ENCODE measurements at regions not wholly inside any gene's neighbourhood (a gene's known extent, or its start where the extent isn't known, plus 50 kb on each side); places are given as distances from the start of the nearest gene placed in this dataset.

DNA sequence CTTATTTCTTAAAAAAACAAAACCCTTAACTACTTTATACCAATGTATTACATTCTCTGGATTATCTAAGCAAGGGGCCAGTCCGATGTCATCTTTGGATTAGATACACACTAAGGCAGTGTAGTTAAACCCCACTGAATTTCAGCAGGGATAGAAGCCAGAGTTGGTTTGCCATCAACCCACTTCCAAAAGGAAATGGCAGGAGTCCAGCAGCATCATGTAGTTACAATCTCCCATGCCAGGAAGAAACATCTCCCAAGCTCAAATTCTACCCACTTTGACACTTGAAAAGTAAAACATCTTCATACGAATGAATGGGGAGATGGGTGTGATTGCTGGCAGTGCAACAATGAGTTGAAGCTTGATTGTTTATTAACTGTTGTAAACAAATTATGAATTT is 203.5 kb upstream of the PLXNC1 start:
- DNase-seq: no peak

DNA sequence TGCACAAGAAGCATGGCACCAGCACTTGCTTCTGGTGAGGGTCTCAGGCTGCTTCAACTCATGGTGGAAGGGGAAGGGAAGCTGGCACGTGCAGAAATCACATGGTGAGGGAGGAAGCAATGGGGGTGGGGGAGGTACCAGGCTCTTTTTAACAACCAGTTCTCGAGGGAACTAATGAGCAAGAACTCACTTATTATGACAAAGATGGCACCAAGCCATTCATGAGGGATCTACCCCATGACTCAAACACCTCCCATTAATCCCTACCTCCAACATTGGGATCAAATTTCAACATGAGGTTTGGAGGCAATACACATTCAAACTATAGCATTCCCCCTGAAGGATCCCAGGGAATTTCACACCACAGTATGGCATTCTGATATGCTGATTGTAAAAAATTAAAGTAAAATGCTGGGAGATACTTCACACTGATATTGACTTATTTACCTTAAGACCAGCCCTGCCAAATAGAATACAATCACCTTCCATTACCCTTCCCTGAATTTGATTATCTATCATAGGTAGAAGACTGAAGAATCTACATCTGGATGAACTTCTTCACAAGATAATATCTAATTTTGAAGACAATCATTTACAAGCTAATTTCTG is 201.7 kb upstream of the PLXNC1 start:
- DNase-seq: no peak

DNA sequence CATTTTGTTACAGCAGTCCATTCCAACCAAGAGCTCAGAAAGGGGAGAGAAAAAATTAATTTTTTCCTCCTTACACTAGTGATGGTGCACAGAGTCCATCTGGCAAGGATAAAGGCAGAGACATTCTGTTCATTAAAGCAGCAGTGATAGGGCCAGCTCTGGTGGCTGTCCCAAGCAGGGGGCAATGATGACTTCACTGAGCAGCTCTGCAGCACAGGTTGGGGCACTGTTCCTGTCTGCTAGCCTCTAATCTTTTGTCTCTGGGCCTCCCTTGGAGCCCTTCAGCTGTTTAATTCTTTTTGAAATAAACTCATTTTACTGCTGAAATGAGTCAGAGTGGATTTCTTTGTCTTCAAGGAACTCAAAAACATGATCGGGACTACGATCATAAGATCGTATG is 200.9 kb upstream of the PLXNC1 start:
- DNase-seq: no peak

DNA sequence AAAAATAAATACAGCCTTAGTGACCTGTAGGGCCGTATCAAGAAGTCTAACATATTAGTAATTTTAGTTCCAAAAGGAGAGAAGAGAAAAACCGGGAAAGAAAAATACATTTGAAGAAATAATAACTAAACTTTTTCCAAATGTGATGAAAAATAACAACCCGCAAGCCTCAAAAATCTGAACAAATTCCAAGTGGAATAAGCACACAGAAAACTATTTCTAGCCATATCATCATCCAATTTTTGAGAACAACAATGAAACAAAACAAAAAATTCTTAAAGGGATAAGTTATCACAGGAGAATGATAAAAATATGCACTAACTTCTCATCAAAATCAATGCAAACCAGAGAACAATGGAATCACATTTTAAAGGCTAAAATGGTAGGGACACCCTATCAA is 198.1 kb upstream of the PLXNC1 start:
- DNase-seq: no peak

DNA sequence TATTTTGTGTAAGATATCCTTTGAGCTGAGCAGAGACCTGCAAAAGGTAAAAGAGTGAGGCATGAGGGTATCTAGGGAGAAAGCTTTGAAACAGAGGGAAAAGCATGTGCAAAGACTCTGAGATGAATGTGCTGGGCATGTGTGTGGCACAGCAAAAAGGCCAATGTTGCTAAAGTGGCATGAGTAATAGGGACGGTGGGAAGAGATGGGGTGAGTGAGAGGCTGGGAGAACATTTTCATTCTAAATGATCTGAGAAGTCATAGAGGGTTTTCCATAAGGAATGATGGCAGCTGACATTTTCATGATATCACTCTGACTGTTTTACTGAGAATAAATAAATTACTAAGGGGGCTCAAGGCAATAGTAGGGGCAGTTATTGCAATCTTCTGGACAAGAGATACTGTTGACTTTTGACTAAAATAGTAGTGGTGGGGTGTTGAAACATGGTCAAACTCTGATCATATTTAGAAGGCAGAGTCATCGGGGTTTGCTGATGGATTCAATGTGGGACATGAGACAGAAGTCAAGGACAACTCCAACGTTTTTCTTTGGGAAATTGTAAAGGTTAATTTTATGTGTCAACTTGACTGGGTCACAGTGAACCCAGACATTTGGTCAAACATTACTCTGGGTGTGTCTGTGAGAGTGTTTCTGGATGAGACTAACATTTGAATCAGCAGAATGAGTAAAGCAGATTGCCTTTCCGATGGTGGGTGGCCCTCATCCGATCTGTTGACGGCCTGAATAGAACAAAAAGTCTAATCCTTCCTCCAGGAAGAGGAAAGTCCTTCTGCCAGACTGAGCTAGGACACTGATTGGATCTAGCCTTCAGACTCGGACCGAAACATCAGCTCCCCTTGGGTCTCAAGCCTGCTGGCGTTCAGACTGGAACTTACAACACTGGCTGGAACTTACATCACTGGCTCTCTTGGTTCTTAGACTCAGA is 193.9 kb upstream of the PLXNC1 start:
- DNase-seq: no peak

DNA sequence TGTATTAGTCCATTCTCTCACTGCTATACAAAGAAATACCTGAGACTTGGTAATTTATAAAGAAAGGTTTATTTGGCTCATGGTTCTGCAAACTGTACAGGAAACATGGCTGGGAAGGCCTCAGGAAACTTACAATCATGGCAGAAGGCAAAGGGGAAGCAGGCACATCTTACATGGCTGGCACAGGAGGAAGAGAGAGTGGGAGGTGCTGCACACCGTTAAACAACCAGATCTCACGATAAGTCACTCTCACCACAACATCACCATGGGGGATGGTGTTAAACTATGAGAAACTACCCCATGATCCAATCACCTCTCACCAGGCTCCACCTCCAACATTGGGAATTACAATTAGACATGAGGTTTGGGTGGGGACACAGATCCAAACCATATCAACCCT is 191.8 kb upstream of the PLXNC1 start:
- no peak for DNase-seq

DNA sequence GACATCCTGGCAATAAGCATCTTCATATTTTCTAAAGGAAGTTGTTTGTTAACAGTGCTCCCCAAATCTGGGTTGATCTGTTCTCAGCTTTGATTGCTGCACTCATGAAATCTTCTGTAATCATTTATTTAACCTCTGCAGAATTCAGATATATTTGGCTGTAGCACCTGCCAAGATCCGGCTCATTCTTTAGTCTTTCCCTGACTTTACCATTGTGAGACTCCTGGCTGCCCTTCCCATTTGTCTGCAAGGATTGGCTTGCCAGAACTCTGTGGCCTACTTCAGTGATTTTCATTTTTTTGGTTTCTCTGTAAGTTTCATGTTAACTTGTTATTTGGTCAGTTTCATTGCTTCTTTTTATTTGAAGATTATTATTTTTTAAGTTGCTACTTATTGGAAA is 191.2 kb upstream of the PLXNC1 start:
- DNase-seq: no peak

DNA sequence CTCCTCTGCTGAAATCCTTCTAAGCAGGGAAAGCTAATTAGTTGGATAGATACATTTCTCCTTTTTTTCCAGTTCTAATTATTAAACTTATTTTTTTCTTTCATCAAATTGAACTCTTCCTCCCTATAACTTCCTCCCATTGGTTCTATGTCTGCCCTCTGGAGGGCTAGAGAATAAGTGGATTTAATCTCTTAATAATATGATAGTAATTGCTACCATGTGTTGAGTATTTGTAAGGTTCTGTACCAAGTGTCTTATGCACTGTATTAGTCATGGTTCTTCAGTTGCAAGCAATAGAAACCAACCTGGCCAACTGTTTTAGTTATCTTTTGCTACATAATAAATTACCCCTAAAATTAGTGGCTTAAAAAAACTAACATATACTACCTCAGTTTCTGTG is 190.5 kb upstream of the PLXNC1 start:
- DNase-seq: no peak

DNA sequence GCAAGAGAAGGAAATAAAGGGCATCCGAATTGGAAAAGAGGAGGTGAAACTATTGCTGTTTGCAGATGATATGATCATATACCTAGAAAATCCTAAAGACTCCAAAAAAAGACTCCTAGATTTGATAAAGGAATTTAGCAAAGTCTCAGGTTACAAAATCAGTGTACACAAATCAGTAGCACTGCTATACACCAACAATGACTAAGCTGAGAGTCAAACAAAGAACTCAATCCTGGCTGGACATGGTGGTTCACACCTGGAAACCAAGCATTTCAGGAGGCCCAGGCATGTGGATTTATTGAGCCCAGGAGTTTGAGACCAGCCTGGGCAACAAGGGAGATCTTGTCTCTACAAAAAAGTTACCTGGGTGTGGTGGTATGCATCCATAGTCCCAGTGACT is 188.7 kb upstream of the PLXNC1 start:
- DNase-seq: no peak

DNA sequence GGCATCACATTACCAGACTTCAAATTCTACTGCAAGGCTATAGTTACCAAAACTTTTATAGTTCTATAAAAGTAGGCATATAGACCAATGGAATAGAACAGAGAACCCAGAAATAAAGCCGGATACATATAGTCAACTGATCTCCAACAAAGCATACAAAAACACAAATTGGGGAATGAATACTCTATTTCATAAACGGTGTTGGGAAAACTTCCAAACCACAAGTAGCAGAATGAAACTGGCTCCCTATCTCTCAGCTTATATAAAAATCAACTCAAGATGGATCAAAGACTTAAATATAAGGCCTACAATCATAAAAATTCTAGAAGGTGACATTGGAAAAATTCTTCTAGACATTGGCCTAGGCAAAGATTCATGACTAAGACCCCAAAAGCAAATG is 187.9 kb upstream of the PLXNC1 start:
- DNase-seq: no peak

DNA sequence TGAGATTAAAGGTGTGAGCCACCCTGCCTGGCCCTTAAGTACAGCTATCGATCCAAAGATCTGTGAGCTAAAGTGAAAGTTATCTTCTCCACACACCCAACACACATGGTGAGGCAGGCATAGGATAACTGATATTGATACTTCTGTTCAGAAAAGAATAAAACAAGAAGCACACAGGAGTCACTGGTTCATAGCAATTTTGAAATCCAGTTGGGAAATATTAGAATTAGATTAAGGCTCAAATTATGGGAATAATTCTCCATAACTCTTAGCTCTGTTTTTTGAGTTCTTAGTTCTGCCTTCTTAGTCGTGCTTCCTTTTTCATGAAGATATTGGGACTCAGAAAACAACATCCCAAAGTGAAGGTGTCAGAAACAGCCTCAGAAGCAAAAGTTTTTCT is 186.0 kb upstream of the PLXNC1 start:
- DNase-seq: no peak

DNA sequence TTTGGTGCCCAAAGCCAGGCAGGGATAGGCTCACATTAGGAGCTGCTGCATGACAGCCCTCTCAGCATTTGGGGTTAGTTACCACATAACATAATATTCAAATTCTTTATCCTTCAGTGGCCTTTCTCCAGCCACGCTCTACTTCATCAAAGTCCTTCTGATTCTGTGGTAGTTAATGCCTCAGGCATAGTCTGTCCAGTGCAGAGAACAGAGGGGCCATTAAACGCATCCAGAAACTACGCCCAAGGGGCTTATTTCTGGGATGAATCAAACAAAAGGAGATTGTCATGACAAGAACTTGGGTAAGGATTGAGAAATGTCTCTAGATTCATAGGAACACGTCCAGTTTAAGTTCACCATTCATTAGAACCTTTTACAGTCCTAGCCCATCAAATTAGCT is 183.4 kb upstream of the PLXNC1 start:
- DNase-seq: no peak

DNA sequence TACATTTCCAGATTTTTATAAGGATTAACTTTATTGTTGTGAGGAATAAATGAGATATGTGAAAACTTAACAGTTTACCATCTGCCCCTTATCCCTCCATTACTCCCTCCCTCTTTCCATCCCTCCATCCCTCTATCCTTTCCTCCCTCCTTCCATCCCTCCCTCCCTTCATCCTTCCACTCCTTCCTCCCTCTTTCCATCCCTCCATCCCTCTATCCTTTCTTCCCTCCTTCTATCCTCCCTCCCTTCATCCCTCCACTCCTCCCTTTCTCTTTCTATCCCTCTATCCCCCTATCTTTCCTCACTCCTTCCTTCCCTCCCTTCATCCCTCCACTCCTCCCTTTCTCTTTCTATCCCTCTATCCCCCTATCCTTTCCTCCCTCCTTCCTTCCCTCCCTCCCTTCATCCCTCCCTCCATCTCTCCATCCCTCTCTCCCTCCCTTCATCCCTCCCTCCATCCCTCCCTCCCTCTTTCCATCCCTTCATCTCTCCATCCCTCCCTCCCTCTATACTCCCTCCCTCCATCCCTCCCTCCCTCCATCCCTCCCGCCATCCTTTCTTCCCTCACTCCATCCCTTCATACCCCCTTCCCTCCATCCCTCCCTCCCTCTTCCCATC is 181.8 kb upstream of the PLXNC1 start:
- no peak for DNase-seq

DNA sequence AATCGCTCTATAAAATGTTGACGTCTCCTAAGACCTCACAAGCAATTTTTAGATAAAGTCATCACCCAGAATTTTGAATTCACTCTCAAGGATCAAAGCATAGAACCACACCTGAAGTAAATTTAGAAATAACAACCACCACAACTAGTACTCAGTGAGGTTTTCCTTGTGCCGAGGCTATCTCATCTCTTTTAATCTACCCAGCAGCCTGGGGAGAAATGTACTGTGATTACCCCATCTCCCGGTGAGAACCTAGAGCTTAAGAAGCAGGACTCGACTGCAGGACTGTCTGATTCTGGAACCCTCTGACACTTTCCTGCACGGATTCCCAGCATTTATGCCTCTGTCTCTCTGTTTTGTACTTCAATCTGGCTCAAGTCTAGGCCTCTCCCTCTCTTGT is 180.9 kb upstream of the PLXNC1 start:
- DNase-seq: no peak

DNA sequence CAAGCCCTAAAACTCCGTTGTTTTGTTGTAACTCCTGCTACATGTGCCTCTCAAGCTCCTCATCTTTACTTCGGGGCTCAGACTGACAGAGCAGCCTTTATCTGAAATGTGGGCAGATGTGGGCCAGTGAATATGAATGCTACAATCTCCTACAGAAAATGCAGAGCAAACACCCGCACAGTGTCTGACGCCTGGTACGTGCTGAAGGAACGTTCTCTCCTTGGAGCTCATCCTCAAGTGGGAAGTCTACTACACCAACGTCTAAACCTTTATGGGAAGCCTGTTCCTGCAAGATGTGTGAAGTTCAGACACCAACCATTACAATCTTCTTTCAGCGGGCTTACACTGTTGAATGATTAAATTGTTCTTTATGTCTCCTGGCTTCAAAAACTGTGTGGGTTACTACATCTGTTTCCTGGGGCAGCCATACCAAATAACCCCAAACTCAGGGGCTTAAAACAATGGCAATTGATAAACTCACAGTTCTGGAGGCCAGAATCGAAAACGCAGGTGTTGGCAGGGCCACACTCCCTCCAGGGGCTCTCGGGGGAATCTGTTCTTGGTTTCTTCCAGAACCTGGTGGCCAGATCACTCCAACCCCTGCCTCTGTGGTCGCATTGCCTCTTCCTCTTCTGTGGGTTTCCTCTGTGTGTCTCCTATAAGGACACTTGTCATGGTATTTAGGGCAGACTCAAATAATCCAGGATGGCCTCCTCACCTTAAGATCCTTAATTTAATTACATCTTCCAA is 179.7 kb upstream of the PLXNC1 start:
- no peak for DNase-seq

DNA sequence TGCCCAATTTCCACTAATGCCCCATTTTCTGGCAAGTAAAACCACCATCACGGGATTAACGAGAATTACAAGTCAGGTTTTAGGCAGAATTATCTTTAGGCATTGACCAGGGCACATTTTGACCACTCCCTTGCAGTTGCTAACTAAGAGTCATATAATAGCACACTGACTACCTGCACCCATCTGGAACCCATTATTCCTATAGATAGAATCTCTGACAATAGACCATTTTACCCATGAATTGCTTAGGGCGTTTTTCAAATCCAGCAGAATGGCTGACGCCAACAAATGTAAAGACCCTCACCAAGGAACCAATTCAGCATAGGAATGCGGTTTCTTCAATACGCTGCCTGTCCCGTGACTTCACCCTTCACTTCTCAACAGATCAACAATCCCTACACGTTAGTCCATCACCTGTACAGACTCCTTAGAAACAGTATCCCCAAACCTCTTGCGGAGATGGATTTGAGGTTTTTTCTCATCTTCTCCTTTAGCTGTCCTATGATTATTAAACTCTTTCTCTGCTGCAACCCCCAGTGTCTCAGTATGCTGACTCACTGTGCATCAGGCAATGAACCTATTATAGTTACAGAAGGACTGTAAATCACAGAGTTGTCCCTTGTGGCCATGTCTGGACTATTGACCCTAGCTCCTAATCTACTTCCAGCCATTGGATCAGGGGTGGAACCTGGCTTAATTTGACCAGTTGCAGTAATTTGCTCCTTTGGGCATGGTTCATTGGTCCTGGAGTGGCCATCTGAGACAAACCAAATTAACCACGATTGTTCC is 177.3 kb upstream of the PLXNC1 start:
- DNase-seq: no peak

DNA sequence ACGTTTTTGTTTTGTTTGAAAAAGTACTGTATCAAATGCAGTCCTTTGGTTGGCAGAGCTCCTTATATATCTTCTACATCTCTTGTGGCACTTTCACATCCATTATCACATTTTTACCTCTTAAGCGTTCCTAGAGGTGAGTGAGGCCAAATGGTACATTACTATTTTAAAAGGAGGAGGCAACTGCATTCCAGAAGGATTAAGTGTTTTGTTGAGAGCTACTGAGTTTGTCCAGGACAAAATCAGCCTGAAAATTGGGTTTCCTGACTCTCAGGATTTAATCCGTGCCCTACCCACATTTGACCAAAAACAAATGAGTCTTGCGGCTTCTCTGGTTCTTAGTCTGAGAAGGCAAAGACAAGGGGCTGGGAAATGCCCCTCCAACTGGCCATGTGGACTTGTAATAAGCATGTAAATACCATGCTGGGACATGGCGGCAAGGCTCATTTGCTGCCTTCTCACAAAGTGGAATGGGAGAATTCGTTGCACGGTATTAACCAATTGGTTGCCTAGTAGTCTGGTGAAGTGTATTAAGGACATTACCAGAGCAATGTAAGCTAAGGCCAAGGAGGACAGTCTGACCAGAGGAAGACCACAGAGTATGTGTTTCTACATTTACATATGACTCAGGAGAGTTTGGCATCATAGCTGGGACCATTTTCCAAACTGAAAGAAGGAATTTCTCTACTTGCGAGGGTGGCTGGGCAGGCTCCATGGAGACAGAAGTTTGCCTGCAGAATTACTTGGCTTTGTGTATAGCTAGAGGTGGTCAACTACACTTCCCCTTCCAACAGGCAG is 175.8 kb upstream of the PLXNC1 start:
- DNase-seq: no peak

DNA sequence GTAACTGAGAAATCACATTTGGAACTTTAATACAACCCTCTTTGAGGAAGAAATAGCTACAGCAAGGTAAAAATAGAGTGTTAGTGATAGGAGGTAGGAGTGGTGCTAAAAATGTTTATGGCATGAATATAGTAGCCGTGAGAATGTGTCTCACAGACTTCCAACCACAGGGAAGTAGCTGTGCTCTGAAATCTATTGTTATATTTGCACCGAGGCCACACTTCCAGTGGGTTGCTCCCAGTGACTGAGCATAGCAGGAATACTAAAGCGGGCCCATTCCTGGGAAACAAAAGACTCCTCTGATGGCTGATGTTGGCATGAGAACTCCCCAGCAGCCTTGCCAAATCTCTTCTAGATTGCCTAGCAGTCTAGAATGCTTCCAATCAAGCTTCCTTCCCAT is 174.1 kb upstream of the PLXNC1 start:
- no peak for DNase-seq

DNA sequence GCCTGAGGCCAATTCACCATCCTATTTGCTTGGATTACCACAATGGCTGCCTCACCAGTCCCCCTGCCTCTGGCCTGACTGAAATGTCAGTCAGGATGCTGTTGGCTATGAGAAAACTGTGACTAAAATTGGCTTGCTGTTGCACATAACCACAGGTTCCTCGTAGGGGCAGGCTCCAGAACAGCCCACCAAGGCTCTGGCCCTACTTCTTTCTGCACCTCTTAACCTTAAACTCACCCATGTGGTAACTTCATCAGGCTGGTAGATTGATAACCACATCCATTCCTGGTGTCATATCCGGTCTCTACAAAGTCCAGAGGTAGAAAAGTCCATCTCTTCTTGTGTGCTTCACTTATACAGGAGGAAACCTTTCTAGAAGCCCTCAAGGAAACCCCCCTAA is 172.4 kb upstream of the PLXNC1 start:
- no peak for DNase-seq

DNA sequence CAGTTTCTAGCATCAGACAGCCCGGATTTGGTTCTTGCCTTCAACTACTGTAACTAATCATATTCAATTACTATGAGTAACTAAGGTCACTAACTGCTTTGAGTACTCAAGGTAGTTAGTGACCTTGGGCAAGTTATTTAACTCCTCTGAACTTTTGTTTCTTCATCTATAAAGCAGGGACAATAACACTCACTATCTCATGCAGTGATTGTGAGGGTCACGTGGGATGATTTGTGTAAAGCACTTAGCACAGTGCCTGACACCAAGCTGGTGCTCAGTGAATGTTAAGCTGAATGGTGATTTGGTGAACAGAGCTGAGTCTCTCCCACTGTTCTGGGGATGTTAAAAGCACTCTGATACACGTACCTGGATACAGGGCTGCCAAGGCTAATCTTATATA is 171.3 kb upstream of the PLXNC1 start:
- DNase-seq: no peak

DNA sequence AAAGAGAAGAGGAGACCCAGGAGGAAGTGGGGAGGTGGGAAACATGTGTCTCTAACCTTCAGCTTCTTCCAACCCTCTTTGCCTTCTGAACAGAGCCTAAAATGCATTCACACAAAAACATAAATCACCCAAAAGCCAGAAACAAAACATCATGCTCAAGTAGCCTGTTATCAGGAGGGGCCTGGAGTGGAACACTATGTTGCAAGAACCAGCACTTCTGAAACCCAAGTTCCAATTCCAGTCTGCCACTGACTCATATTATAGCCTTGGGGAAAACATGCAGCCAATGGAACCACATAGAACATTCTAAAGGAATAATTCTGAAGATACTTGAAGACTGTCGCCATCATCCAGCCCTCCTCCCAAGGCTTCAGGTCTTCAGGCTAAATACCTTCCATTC is 169.8 kb upstream of the PLXNC1 start:
- DNase-seq: no peak

DNA sequence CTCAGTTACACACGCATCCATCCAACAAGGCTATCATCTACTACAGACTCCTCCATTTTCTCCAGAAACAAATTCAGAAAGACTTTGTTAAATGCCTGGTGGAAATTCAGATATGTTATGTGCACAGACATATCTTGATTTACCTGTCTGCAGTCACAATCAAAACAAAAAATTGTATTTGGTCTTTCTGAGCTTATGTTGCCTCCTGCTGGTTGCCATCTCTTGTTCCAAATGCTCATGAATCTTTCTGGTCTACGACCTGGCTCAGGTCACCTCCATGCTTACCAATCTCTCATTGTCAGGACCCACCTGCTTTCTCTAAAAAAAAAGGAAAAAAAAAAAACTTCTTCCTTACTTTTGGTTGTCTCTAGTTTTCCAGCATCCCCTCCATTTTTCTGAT is 169.2 kb upstream of the PLXNC1 start:
- no peak for DNase-seq
